Endodermal cell (in vitro differentiated cells): ENCODE measurements at regions not wholly inside any gene's neighbourhood (a gene's known extent, or its start where the extent isn't known, plus 50 kb on each side); places are given as distances from the start of the nearest gene placed in this dataset.

Experiments used
- DNase-seq: peaks from one replicate; pipeline ENCODE4 v3.0.0-alpha.2; 2017
- H3K27ac ChIP-seq: 2 replicates; pipeline ENCODE4 v1.5.1; 2013; ENCODE audit warnings: mild to moderate bottlenecking, low read depth, low read length, moderate library complexity
- H3K27me3 ChIP-seq: 2 replicates; pipeline ENCODE4 v1.6.1; 2013; ENCODE audit warnings: mild to moderate bottlenecking, low read length, moderate library complexity; ENCODE audit not compliant: insufficient read depth, control insufficient read depth, poor library complexity, severe bottlenecking
- H3K36me3 ChIP-seq: 2 replicates; pipeline ENCODE4 v1.7.0; 2013; ENCODE audit warnings: mild to moderate bottlenecking, low read length, moderate library complexity; ENCODE audit not compliant: control insufficient read depth, insufficient read depth
- H3K4me1 ChIP-seq: one replicate; pipeline ENCODE4 v1.7.0; 2013; ENCODE audit warnings: low read length; ENCODE audit not compliant: control insufficient read depth, insufficient read depth
- H3K4me3 ChIP-seq: 2 replicates; pipeline ENCODE4 v1.5.1; 2013; ENCODE audit warnings: mild to moderate bottlenecking, low read length, moderate library complexity
- H3K9ac ChIP-seq: 2 replicates; pipeline ENCODE4 v1.6.1; 2013; ENCODE audit warnings: mild to moderate bottlenecking, low read length, moderate library complexity; ENCODE audit not compliant: poor library complexity, severe bottlenecking; ENCODE audit errors: extremely low read depth
- H3K9me3 ChIP-seq: 2 replicates; pipeline ENCODE4 v1.6.1; 2013; ENCODE audit warnings: mild to moderate bottlenecking, low read length, moderate library complexity; ENCODE audit not compliant: control insufficient read depth
- H3K27ac Mint-ChIP-seq: 2 replicates; pipeline ENCODE4 v1.8.0; 2020; ENCODE audit warnings: mixed read lengths
- H3K27me3 Mint-ChIP-seq: 2 replicates; pipeline ENCODE4 v1.8.0; 2021; ENCODE audit warnings: mild to moderate bottlenecking, mixed read lengths; ENCODE audit not compliant: insufficient read depth
- H3K36me3 Mint-ChIP-seq: 2 replicates; pipeline ENCODE4 v1.8.0; 2020; ENCODE audit warnings: low read depth, mixed read lengths
- H3K4me1 Mint-ChIP-seq: 2 replicates; pipeline ENCODE4 v1.8.0; 2020; ENCODE audit warnings: mixed read lengths
- H3K4me3 Mint-ChIP-seq: 2 replicates; pipeline ENCODE4 v1.8.0; 2020; ENCODE audit warnings: mild to moderate bottlenecking, moderate library complexity, mixed read lengths
- H3K9me3 Mint-ChIP-seq: 2 replicates; pipeline ENCODE4 v1.8.0; 2020; ENCODE audit warnings: mild to moderate bottlenecking, mixed read lengths
- WGBS, 2 experiments: methylation state at CpG; one replicate each; pipeline versions ENCODE4 v1.1.5 to v1.1.7; 2013; ENCODE audit warnings: missing lambda C conversion rate in 2 of 2, mixed read lengths in 1 of 2; ENCODE audit not compliant: insufficient coverage in 1 of 2, insufficient read length in 1 of 2; 5-methylcytosine and 5-hydroxymethylcytosine counted together
- TF ChIP-seq, protein P1 (sequence below): fragments of 200-600 bp; sonication (generic); conservative IDR thresholded peaks from 2 replicates; pipeline ENCODE4 v1.5.0; 2021; ENCODE audit warnings: antibody characterized with exemption, mild to moderate bottlenecking

GRCh38 chr10:69684020-69684980, 54.3 kb downstream of the FAM241B start:
- H3K36me3 ChIP-seq, result no peaks in the 10 kb centered on the region
- no peak overlapping the region for H3K4me3 ChIP-seq
- WGBS, 2 experiments, result 85 to 89% methylated on average over 11 to 16 of the region's 17 CpGs
- no peak for DNase-seq
- H3K4me1 ChIP-seq, result no peaks in the 10 kb centered on the region
- Mint-ChIP-seq H3K27me3 (peaks cover 32% of the 10 kb centered on the region), H3K4me1 (peaks cover 11% of the 10 kb centered on the region), H3K36me3 (no peaks in the 10 kb centered on the region), H3K27ac (no peak overlapping the region), H3K4me3 (no peak overlapping the region), H3K9me3 (no peaks in the 10 kb centered on the region)
- H3K27ac ChIP-seq, result no peak overlapping the region
- TF ChIP-seq, protein P1, sequence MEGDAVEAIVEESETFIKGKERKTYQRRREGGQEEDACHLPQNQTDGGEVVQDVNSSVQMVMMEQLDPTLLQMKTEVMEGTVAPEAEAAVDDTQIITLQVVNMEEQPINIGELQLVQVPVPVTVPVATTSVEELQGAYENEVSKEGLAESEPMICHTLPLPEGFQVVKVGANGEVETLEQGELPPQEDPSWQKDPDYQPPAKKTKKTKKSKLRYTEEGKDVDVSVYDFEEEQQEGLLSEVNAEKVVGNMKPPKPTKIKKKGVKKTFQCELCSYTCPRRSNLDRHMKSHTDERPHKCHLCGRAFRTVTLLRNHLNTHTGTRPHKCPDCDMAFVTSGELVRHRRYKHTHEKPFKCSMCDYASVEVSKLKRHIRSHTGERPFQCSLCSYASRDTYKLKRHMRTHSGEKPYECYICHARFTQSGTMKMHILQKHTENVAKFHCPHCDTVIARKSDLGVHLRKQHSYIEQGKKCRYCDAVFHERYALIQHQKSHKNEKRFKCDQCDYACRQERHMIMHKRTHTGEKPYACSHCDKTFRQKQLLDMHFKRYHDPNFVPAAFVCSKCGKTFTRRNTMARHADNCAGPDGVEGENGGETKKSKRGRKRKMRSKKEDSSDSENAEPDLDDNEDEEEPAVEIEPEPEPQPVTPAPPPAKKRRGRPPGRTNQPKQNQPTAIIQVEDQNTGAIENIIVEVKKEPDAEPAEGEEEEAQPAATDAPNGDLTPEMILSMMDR, result no peak
- peaks cover 9% of the 10 kb centered on the region for H3K9me3 ChIP-seq
- no peaks in the 10 kb centered on the region for H3K27me3 ChIP-seq
- no peak overlapping the region for H3K9ac ChIP-seq

DNA sequence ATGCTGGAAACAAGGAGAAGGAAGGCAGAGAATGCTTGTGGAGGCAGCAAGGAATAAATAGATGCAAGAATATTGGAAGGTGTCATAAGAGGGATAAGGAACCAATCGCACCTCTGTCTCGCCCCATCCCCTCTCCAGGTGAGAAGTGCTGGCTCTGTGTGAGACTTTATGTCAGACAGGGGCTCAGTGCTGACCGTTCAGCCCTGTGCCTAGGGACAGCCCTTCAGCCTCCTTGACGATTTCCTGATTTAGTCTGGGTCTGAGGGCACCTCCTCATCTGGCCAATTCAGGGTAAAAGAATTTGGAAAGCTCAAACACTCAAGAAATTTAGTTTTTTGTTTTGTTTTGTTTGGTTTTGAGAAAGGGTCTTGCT, 54.9 kb downstream of the FAM241B start:
- no peak overlapping the region for H3K27ac ChIP-seq
- DNase-seq, result peak; percentile 65
- Mint-ChIP-seq H3K4me1 (peaks cover 11% of the 10 kb centered on the region), H3K27ac (no peak overlapping the region), H3K9me3 (no peaks in the 10 kb centered on the region), H3K4me3 (no peak overlapping the region), H3K27me3 (peaks cover 28% of the 10 kb centered on the region), H3K36me3 (no peaks in the 10 kb centered on the region)
- TF ChIP-seq, protein P1, result no peak
- 80 to 87% methylated on average over 3 to 4 of the region's 4 CpGs for WGBS, 2 experiments
- H3K9me3 ChIP-seq, result peaks cover 9% of the 10 kb centered on the region
- H3K27me3 ChIP-seq, result no peaks in the 10 kb centered on the region
- H3K36me3 ChIP-seq, result no peaks in the 10 kb centered on the region
- no peaks in the 10 kb centered on the region for H3K4me1 ChIP-seq
- no peak overlapping the region for H3K4me3 ChIP-seq
- no peak overlapping the region for H3K9ac ChIP-seq

GRCh38 chr10:69685426-69685801, 55.4 kb downstream of the FAM241B start:
- TF ChIP-seq, protein P1, result no peak
- Histone ChIP-seq H3K36me3 (no peaks in the 10 kb centered on the region), H3K9ac (no peak overlapping the region), H3K4me1 (no peaks in the 10 kb centered on the region), H3K4me3 (no peak overlapping the region), H3K27ac (no peak overlapping the region), H3K9me3 (peaks cover 9% of the 10 kb centered on the region), H3K27me3 (no peaks in the 10 kb centered on the region)
- Mint-ChIP-seq H3K9me3 (no peaks in the 10 kb centered on the region), H3K4me1 (peaks cover 11% of the 10 kb centered on the region), H3K36me3 (no peaks in the 10 kb centered on the region), H3K4me3 (no peak overlapping the region), H3K27ac (no peak overlapping the region), H3K27me3 (peaks cover 26% of the 10 kb centered on the region)
- DNase-seq, result no peak
- 75 to 76% methylated on average over 4 to 5 of the region's 5 CpGs for WGBS, 2 experiments
